ENCODE measurements at regions not wholly inside any gene's neighbourhood (a gene's known extent, or its start where the extent isn't known, plus 50 kb on each side); places are given as distances from the start of the nearest gene placed in this dataset.
"Not testable (repeated sequence)": the region's sequence is repeated elsewhere in the genome, so short reads cannot be mapped to it uniquely, and the experiment has no call there.

DNA sequence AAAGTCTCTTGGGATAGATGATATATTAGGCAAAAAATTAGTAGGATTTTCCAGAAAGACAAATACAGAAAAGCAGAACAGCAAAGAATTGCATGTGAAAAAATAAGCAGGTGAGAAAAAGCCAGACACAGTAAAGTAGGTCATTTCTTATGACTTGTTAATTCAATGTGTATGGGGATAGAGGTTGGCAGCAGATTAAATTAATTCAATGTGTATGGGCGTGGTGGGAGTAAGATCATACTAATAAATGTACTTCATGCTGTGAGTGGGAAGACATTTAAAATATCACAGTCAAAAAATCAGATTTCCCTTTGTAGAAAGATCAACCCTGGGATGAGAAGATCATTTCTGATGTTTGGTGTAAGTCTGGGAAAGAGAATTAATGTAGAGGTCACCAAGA, 1146.4 kb upstream of the INTU start:
- H3K27ac ChIP-seq = no peak overlapping the region
- H3K4me3 ChIP-seq = no peak overlapping the region

DNA sequence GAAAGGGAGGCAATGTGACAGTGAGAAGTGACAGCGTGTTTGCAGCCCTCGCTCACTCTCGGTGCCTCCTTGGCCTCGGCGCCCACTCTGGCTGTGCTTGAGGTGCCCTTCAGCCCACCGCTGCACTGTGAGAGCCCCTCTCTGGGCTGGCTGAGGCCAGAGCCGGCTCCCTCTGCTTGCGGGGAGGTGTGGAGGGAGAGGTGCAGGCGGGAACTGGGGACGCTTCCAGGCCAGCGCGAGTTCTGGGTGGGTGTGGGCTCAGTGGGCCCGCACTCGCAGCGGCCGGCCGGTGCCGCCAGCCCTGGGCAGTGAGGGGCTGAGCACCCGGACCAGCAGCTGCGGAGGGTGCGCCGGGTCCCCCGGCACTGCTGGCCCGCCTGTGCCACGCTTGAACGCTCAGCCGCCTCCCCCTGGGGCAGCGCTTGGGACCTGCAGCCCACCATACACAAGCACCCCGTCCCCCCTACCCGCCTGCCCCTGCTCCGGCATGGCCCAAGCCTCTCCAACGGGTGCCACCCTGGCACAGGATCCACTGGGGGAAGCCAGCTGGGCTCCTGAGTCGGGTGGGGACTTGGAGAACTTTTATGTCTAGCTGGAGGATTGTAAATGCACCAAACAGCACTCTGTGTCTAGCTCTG, 1142.8 kb upstream of the INTU start:
- Histone ChIP-seq H3K4me3 (no peak overlapping the region), H3K27ac (no peak overlapping the region)

DNA sequence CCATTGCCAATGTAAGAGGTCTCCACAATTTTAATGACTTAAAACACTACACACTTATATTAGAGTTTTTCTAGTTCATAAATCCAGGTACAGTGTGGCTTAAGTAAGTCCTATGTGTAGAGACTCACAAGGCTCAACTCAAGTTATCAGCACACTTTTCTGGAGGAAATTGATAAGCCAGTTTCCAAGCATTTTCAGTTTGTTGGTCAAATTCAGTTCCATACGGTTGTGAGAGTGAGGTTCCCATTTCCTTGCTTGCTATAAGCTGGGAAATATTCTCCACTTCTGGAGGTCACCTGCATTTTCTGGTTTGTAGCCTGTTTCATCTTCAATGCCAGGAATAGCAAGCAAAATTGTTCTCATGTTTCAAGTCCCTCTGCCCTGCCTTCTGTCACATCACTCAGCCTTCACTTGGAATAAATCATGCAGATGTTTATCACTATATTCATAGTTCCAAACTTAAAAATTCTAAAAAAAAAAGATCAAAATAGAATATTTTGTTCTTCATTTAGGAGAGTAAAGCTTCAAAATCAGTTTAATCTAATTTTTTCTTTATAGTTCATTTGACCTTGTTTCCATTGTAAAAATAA, 1137.5 kb upstream of the INTU start:
- Histone ChIP-seq H3K4me3 (no peak overlapping the region), H3K27ac (no peak overlapping the region)

DNA sequence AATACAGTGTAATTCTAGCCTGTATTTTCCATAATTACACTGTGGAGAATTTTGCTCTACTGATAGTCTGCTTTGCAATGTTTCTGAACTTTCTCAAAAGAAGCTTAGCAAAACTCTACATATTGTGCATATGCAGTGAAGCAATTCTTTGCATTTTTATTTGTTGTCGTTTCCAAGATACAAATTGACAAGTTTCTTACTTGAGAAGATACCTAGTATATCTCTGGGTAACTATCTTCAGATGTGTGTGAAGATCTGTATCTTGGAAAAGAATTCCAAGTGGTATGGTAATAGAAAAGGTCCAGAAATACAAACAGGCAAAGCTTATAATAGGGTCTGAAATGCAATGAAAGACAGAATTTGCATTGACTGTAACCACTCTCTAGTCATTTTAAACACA, 1119.8 kb upstream of the INTU start:
- no peak overlapping the region for H3K27ac ChIP-seq
- H3K4me3 ChIP-seq = no peak overlapping the region

DNA sequence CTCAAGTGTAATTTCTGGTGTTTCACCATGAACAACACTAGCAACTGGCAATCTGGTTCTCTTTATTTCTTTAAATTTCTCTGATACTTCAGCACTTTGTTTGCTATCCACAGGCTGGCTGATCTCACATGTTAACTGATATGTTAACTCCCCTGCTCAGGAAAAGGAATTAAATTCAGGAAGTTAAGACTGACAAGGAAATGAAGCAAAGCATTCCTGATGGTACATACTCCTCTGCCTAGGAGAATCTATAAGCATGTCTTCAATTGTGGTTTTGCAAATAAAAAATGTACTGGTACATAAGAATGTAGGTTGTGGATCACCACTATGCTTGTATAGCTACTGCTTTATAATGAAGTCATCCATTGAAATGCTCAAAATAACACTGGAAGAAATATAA, 1119.2 kb upstream of the INTU start:
- Histone ChIP-seq H3K4me3 (no peak overlapping the region), H3K27ac (no peak overlapping the region)

DNA sequence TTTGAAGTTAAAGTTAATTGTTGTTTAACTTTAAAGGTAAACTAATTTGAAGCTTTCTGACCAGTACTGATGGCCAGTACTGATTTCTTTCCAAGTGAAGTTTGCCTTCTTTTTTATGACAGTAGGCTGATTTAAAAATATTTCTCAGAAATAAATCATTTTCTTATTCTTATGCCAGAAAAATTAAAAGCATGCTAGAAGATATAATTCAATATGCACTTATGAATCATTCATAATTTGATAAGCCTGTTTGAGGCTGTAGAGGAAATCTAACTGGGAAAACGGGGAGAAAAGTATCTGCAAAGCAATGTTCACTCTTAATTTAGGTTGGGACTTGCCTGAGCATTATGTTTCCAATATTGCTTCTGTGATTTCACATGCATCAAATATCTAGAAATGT, 1112.0 kb upstream of the INTU start:
- Histone ChIP-seq H3K4me3 (no peak overlapping the region), H3K27ac (no peak overlapping the region)

DNA sequence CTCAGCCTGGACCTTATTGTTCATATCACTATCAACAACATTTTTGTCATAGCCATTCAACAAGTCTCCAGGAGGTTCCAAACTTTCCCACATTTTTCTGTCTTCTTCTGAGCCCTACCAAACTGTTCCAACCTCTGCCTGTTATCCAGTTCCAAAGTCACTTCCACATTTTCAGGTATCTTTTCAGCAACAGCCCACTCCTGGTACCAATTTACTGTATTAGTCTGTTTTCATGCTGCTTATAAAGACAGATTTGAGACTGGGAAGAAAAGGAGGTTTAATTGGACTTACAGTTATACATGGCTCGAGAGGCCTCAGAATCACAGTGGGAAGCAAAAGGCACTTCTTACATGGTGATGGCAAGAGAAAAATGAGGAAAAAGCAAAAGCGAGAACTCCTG, 1107.4 kb upstream of the INTU start:
- not testable (repeated sequence) for H3K4me3 ChIP-seq, H3K27ac ChIP-seq

DNA sequence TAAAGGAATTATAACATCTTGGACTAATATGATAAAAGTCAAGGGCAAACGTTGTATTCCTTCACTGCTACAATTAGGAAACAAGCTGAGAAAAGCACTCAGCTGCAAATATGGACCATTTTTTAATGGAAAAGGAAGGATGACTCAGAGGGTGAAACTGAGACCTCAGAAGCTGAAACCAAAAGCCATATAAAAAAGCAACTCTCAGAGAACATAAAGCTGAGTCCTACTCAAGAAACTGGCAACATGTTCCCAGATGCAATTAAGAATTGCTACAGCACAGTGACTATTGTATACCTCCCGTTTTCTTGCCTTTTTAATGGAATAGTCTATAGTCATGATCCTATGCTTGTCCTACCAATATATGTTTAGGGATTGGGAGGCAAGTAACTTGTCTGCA, 1106.4 kb upstream of the INTU start:
- H3K27ac ChIP-seq = no peak overlapping the region
- H3K4me3 ChIP-seq = no peak overlapping the region

DNA sequence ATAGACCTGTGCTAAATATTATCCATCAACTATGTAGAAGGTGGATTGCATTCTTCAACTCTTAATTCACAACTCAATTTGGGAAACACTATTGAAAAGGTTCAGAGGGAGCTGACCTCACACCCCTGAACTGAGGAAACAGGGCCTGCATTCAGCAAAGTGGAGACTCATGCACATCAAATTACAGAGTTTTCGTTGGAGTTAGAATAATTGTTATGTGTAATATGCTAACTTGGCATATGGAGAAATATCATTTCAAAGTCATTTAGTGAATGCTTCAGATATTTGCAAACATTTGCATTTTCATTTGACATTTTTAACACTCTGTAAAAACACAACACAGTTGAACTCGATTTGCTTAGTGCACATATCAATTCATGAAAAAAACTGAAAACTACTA, 1102.8 kb upstream of the INTU start:
- H3K27ac ChIP-seq = no peak overlapping the region

DNA sequence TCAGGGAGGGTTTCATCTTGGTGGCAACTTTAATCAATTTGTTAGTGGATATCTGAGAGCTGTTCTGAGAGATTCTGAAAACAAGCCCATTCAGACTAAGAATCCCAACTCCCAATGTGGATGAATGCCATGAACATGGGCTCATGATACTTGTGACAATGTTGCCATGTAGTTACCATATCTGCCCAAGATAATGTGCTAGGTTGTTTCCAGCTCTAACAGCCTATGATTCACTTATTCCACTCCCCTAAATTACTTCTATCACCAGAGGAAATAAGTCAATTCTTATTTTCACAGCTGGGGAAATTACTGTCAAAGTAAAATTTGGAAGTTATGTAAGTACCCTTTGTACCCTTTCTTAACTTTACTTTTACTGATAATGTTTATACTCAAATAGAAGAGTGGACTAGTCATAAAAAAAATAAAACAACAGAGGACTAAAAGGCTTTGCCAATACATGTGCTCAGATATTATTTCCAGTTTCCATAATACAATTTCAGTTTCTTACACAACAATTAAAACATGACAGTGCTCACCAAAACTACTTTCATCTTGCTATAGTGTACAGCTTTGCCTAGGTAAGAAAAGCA, 1101.7 kb upstream of the INTU start:
- Histone ChIP-seq H3K4me3 (no peak overlapping the region), H3K27ac (no peak overlapping the region)

More for the DNA sequence above, 1102.8 kb upstream of the INTU start:
- H3K4me3 ChIP-seq = no peak overlapping the region

DNA sequence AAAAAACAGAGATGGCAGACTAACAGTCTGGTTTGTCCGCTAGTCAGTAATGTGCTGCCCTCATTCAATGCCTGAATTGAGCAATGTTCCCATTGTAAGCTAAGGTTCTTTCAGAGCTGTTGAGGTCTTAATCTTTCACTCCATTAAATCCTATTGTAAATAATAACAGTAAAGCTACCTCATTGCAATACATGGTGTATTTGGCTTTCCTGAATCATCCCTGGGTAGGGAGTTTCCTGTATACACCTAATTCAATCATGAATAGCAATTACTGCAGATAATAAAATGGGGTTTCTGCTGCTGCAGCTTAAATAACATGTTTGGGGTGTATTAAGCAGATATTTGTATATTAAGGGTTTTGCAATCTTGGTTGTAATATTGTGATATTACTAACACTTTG, 1100.2 kb upstream of the INTU start:
- Histone ChIP-seq H3K27ac (no peak overlapping the region), H3K4me3 (no peak overlapping the region)

DNA sequence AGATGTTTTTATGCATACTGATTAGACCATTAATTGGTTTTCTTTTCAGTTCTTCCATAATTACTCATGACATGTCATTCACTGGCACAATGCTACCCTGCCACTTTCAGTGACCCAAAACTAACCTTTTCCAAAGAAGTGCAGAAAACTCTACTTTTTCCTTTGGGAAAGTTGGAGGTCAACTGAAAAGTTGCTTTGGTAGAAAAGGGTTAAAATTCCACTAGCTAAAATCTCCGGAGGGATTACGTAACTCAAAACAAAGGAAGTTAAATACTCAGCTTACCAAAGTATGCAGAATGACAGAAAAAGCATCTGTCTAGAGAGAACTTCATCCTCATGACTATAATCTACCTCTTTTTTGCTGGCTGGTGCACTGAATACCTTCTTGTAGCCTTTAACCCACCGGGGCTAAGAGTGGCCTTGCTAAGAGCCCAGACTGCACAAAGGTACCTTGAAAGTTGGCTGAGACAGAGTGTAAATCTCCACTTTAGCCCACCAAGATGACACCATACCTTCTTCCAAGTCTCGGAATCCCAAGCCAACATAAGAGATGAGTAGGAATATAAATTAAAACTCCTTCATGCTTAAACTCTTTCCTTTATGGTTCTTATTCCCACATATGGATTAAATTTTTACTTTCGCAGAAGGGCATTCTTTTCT, 1099.5 kb upstream of the INTU start:
- Histone ChIP-seq H3K4me3 (no peak overlapping the region), H3K27ac (no peak overlapping the region)

DNA sequence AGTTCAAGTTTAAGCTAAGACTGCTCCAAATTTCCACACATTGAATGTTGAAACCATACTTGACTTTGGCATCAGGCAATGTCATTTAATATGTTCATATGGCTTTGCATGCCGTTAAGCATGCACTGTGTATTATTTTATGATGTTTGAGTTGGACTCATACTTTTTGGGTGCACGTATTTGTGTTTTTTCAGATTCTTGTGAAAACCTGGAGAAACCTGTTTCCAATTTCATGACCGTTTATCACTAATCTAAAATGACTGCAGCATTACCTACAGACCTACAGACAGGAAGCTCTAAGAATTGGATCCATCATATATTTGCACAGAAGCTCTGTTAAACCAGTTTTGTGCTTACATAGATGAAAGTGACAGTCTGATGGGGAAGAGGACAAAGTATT, 1093.0 kb upstream of the INTU start:
- H3K27ac ChIP-seq = no peak overlapping the region
- no peak overlapping the region for H3K4me3 ChIP-seq

DNA sequence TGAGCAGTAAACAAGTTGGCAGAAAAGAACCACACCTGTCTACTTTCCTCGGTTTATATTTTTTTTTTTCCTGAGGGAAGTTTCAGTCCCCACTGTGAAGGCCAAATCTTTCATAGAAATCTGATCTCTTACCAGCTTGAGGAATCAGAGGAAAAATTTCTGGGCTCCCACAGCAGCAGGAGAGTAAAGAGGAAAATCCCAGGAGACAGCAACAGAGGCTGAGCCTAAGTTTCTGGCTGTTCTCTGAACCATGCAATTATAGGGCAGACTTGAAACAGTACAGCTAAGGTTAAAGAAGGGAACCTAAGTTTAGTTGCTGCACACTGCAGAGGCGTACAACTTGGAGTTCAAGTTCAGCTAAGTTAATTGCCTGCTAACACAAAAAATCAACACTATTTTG, 1090.9 kb upstream of the INTU start:
- no peak overlapping the region for H3K4me3 ChIP-seq
- H3K27ac ChIP-seq = no peak overlapping the region

DNA sequence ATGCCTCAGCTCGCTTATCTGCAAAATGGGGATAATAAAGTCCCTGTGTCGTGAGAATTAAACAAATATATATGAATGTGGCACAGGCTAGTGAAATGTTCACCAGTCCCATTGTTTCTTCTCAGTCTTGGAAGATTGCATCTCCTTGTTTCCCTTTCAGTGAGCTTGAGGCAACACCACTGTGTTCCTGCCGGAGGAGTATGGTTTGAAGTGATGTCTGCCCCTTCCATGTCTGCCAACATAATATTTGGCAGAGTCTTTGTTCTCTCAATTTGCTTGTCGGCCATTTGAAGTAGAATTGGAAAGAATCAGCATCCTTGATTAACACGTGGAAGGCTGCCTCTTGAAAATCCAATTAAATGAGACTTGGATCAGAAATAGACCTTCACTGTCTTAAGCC, 1088.5 kb upstream of the INTU start:
- no peak overlapping the region for H3K4me3 ChIP-seq
- H3K27ac ChIP-seq = no peak overlapping the region

DNA sequence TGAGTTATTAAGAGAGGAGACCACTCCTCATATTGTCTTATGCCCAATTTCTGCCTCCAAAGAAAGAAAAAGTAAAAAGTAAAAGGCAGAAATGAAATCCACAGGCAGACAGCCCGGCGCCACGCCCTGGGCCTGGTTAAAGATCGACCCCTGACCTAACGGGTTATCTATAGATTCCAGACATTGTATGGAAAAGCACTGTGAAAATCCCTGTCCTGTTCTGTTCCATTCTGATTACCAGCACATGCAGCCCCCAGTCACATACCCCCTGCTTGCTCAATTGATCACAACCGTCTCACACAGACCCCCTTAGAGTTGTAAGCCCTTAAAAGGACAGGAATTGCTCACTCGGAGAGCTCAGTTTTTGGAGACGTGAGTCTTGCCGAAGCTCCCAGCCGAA, 1086.6 kb upstream of the INTU start:
- H3K4me3 ChIP-seq = not testable (repeated sequence)

DNA sequence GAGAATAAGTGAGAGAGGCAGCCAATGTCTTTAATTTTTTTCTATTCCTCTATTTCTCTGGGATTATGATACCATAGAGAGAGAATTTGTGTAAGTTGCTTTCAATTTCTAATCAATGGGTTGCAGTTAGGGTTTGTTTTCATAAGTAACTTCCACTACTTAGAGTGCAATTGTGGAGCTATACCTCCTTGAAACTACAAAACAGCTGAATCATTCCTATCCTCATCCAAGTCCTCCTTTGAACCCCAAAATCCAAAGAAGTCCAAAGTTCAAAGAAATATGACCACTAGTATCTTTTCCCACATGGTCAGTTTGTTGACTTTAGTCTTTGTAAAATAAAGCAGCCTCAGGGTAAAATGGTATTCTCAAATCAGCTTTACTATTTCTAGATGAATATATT, 1085.4 kb upstream of the INTU start:
- Histone ChIP-seq H3K27ac (no peak overlapping the region), H3K4me3 (no peak overlapping the region)

More for the DNA sequence above, 1086.6 kb upstream of the INTU start:
- not testable (repeated sequence) for H3K27ac ChIP-seq

DNA sequence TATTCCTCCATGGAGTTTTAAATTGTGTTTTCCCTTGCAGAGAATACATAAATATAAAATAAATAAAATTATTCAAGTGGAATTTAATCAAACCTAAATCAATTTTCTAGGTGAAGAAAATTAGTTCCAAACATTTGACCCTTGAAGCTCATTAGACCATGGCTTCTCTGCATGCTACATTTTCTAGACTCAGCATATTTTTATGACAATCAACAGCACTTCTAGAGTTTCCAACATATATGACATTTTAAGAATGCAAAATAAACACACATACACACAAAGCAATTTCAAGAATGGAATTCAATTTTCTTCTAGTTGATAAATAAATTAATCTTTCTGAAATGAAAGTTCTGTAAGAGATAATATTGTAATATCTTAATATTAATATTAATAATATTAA, 1083.9 kb upstream of the INTU start:
- H3K27ac ChIP-seq = no peak overlapping the region
- no peak overlapping the region for H3K4me3 ChIP-seq

DNA sequence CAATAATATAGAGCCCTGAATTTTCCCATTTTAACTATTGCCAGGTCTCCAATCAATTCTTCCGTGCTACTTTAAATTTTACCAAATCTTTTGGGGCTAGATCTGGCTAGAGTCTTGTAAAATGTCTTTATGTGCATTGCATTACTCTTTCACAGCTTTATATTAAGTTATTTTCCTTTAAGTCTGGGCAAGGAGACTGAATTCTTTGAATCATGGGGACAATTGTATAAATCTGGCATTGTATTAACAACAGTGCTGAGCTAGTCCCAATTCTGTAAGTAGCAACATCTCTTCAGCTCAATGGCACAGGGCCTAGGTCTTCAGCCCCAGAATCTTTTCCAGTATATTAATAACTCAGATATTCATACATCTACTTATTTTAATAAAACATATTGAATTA, 1080.4 kb upstream of the INTU start:
- Histone ChIP-seq H3K27ac (no peak overlapping the region), H3K4me3 (no peak overlapping the region)

DNA sequence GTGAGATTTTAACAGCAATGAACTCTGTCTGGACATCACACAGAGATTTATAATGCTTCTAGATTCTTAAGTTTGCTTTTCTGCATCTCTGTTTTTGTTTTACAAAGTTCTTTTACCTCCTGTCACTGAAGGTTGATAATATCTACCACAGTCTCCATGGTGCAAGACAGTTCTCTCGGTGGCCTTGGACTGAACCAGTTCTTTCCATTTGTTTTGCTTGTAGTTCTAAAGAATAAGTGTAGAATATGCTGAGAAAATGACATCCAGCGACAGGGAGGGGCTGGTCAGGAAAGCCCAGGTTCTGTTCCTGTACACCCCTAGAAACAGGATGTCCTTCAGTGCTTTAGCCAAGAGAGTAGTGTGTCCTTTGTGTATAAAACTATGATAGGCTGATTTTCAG, 1079.5 kb upstream of the INTU start:
- no peak overlapping the region for H3K27ac ChIP-seq
- no peak overlapping the region for H3K4me3 ChIP-seq

DNA sequence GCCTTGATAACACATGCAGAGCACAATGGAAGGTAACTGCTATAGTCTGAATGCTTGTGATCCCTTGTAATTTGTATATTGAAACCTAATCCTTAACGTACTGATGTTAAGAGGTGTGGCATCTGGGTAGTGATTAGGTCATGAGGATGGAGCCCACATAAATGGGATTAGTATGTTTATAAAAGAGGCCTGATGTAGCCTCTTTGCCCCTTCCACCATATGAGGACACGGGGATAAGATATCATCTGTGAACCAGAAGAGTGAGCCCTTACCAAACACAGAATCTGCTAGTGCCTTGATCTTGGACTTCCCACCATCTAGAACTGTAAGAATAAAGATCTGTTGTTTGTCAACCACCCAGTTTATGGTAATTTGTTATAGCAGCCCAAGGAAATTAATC, 1074.2 kb upstream of the INTU start:
- H3K4me3 ChIP-seq = no peak overlapping the region
- H3K27ac ChIP-seq = no peak overlapping the region
